NCI-H1417 (cell line): ENCODE measurements at regions not wholly inside any gene's neighbourhood (a gene's known extent, or its start where the extent isn't known, plus 50 kb on each side); places are given as distances from the start of the nearest gene placed in this dataset.

Source experiments
- DNase-seq, 3 experiments: peaks; one replicate each; lab custom pipeline; 2025; lab: John Stamatoyannopoulos, UW

GRCh38 chr9:21669701-21670100, 132.7 kb upstream of the MTAP start:
- DNase-seq, result no peak

DNA sequence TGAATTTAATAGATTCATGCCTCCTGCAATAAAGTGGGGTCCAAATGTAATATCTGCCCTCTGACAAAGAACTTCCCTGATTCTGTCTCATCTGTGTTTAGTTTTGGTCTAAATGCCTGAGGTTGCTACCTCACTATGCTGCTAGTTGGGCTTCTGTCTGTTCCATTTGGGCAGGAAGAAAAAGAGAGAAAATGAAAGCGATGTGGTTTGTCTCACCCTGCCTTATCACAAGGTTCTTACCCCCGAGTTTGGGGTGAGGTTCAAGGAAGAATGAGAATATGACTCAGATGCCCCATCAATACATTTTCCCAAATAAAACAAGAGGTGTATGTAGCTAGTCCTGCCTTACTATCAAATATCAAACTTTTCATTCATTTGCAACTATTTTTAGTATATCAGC, 132.1 kb upstream of the MTAP start:
- no peak for DNase-seq

- no peak for DNase-seq
Measured at GRCh38 chr9:21672140-21672539, 130.3 kb upstream of the MTAP start.

GRCh38 chr9:21672761-21673160, 129.7 kb upstream of the MTAP start:
- DNase-seq, result no peak

DNA sequence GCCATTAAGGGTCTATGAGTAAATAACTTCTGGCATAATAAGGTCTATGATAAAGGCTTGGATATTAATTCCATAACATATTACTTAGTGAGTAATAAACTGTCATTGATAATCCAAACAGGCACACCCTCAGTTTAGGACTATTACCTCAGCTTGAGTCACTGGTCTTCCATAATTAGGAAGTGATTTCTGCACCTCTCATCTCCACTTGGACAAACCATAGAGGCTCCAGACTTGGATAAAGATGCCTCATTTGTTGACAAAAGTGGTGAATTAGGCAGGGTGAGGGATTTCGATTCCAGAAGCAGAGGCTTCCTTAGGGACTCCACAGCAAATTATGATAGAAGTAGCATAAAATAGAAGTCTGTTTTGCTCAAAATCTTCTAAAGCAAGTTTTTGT, 127.5 kb upstream of the MTAP start:
- DNase-seq, result no peak

- DNase-seq, result no peak
Measured at GRCh38 chr9:21677387-21677786, 125.0 kb upstream of the MTAP start.

DNA sequence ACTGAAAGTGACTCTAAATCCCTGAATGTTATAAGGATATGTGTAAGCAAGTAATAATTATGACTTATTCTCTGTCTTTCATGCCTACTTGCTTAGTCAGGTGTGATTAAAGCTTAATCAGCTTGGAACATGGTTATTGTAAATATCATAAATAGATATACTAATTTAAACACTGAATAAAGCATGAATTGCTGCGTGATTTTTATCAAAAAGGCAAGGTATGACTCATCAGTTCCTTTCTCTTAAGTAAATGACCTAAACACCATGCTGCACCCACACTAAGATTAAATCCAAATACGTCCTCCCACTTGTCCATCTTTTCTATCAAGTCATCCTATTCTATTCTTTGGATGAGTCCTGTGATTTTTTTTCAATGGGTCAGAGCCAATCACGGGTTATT, 124.6 kb upstream of the MTAP start:
- no peak for DNase-seq

DNA sequence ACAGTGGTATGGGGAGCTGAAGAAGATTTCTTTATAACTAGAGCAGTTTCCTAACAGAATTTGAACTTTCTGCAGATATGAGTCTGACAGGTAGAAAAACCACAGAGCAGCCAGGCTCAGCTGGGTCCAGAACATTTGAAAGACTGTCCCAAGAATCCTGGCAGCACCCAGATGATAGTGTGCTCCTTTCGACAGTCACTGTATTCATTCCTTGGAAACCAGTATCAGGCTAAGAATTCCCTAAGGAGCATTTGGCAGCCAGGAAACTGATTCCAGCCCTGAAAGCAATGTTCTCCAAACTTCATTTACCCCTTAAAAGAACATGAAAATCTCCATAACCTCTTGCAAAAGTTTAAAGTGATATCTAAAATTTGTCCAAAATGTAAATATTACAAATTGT, 123.0 kb upstream of the MTAP start:
- no peak for DNase-seq

- DNase-seq, result no peak
Measured at GRCh38 chr9:21680590-21680989, 121.8 kb upstream of the MTAP start.

DNA sequence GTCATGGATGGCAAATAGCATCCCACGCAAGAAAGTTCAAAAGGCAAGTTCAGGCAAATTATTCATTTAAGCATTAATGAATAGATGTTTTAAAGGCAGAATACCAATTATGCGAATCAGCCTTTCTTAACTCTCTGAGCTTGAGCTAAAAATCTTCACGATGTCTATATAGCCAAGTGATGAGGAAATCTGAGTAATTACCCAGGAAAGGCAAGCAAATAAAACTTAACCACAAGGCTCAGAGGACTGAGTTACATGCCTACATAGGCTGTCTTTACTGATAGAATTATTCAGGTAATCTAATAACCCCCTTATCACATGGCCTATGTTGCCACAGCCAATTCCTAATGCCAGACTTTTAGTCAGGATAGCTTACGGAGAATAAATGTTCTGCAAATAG, 120.8 kb upstream of the MTAP start:
- no peak for DNase-seq

DNA sequence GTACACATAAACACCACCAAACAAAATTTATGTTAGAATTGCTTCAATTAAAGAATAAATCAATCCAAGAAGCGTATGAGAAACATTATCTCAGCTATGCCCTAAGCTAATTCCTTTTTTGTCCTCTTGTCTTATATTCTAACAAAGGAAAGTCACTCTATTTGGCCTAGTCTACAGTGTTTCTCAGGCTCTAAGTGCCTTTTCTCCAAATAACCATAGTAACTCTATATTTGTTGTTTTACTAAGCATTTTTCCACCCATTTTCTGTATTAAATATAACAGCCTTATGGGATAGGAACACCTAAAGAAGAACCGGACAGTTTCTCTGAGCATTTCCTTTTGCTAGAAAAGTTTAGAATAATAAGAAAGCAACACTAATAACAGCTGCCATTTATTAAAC, 120.1 kb upstream of the MTAP start:
- no peak for DNase-seq

- no peak for DNase-seq
Measured at GRCh38 chr9:21682981-21683380, 119.5 kb upstream of the MTAP start.

DNA sequence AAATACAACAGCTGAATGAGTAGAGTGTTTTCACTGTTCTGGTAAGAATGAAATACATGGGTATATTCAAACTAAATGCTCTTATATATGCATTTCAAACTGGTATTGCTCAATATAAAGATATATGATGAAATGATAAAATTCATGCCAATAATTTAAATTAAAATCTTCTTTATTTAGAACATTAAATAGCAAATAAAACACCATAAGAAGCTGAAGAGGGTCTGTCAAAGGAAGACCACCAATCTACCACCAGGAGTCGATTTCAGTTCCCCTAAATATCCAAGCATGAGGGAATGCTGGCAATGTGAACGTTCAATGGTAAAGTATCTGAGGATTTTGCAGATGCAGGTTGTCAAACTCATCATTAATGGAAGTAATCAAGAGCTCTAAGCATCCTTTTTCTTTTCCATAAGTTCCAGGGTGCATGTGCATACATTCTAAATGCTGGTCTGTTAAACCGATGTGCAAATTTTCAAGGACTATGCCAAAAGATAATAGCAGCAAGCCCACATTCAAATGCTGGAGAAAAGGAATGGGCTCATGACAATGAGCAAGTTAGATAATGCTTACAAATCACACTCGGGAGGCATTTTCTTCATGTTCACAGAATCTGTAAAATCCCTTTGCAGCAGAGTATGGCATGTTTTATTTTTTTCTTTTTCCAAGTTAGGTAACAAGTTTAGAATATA, 118.8 kb upstream of the MTAP start:
- no peak for DNase-seq

DNA sequence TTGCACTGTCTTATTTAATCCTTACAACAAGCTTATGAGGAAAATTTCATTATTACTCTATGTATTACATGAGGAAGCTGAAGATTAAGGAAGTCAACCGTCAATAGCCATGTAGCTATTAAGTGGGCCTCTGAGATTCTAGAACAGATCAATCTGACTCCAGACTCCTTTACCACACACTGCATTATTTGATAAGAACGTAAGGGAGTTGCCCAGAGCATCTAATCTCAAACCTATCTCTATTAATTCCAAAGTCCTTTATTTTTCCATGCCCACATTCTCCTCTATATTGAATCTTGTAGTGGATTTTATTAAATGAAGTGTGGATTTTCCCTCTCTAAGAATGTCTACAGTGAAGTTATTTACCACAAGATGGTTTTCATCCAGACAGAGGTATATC, 118.2 kb upstream of the MTAP start:
- no peak for DNase-seq

DNA sequence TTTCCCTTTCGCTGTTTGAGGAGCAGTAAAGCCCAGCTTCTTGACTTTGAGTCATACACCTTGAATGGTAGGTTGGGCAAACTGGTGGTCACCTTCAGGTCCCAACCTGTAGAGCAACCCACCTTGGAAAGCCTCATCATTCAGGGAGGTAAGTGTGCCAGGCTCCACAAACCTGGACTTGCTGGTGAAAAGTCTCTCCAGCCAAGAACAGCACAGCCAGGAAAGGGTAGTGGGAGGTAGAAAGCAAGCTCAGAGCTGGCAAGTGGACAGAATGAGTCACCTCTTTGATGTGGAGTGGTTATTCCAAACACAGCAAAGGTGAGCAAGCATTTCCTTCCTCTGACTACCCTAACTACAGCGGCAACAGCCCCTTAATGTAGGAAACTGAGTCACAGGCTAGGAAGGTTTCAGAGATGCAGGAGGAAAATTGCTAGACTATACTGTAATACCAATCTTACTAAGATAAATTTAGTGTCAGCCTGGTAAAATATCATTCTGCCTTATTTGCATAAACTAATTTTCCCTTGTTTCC, 117.5 kb upstream of the MTAP start:
- DNase-seq, result no peak

GRCh38 chr9:21685502-21685901, 116.9 kb upstream of the MTAP start:
- no peak for DNase-seq

DNA sequence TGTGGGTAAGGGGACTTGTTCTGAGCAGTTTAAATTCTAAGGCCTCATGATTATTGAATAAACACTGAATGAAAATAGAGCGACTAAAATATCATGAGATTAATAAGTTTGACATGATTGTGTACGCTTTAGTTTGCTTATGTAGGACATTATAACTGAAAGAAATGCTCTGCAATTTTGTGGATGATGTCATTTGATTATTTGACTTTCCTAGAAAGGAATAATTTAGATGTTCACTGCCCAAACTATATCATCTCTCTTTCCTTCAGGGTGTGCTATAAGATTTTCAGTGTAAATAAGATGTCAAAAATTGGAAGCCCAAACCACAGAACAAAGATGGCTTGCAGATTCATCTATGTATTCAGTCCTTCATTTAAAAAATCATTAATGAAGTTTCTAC, 115.7 kb upstream of the MTAP start:
- DNase-seq, result no peak

- no peak for DNase-seq
Measured at GRCh38 chr9:21687351-21687750, 115.1 kb upstream of the MTAP start.

- DNase-seq, result peak in 1 of 3 experiments; percentile 7
Measured at GRCh38 chr9:21688108-21689102, 114.0 kb upstream of the MTAP start.

DNA sequence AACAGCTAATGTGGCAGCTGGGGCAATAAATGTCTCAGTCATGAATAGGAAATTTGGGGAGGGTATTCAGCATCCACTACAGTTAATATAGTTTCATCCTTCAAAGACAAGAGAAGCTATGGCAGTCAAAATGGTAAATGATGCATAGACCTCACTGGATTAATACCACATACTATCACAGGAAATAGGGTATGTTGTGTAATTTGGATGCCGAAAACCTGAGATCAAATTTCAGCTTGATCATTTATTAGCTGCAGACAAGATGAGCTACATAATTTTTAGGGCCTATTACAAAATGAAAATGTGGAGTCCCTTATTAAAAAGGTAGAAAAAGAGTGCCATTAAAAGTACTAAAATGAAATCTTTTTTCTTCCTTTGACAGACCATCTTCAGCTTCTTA, 112.6 kb upstream of the MTAP start:
- DNase-seq, result no peak

GRCh38 chr9:21690561-21690960, 111.9 kb upstream of the MTAP start:
- no peak for DNase-seq

DNA sequence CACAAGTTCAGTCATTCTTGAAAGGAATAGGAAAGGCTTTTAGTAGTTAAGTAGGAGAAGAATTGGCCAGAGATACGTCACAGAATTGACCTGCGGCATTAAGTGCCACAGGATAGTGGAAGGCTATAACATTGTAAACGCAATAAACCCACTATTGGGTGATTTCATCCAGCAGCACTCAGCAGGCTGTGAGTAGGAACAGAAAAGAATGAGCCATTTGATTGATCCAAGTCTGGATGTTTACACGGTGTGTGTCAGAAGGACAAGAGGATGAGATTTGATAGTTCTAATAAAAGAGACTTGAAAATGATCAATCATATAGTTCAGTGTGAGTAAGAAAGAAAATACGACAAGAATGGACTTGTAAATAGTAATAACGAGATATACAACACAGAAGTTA, 110.0 kb upstream of the MTAP start:
- no peak for DNase-seq

DNA sequence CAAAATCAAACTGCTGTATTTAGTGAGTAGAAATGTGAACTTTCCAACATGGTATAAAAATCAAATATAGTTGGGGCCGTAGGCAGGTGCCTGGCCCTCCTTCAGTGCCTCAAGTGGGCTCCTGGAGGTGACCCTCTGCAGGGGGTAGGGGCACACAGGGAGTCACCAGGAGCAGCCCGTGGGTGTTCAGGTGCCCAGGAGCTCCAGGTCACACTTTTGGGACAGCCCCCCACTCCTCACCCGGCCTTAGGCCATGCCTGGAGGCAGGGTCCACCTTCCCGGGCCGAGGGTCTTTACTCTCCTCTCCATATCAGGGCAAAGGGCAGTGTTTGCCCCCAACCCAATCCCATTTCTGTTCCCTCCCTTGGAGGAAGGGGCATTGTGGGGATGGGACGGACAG, 108.0 kb upstream of the MTAP start:
- no peak for DNase-seq
